ENCODE measurements at regions not wholly inside any gene's neighbourhood (a gene's known extent, or its start where the extent isn't known, plus 50 kb on each side); places are given as distances from the start of the nearest gene placed in this dataset.
"Not testable (repeated sequence)": the region's sequence is repeated elsewhere in the genome, so short reads cannot be mapped to it uniquely, and the experiment has no call there.

DNA sequence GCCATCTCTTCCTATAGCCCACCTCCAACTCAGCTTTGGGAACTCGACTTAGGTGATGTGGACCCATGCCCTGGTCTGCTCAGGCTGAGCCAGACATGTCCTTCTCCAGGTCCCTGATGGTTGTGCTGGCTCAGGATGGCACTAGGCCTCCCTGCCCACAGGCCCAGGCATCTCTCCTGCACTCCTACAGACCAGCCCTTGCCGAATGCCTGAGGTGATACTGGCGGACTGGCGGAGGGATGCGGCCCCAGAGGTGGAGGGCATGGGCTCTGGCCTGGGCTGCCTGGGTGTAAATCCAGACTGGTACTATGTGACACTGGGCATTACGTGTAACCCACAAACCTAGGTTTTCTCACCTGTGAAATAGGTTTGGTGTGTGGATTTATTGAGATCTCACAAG lies 352.8 kb downstream of the SHANK2 start:
- no peak overlapping the region for H3K4me3 ChIP-seq (ENCODE audit: low read depth, low read length)
- TF ChIP-seq, protein P1, sequence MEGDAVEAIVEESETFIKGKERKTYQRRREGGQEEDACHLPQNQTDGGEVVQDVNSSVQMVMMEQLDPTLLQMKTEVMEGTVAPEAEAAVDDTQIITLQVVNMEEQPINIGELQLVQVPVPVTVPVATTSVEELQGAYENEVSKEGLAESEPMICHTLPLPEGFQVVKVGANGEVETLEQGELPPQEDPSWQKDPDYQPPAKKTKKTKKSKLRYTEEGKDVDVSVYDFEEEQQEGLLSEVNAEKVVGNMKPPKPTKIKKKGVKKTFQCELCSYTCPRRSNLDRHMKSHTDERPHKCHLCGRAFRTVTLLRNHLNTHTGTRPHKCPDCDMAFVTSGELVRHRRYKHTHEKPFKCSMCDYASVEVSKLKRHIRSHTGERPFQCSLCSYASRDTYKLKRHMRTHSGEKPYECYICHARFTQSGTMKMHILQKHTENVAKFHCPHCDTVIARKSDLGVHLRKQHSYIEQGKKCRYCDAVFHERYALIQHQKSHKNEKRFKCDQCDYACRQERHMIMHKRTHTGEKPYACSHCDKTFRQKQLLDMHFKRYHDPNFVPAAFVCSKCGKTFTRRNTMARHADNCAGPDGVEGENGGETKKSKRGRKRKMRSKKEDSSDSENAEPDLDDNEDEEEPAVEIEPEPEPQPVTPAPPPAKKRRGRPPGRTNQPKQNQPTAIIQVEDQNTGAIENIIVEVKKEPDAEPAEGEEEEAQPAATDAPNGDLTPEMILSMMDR (IDR thresholded peaks at IDR 0.05; ENCODE audit: insufficient read depth, low read length, missing control alignments): no peak
- ChIA-PET POLR2A (no interaction called here), CTCF (no interaction called here)
- DNase-seq (ENCODE audit: low read depth, low spot score): no peak

DNA sequence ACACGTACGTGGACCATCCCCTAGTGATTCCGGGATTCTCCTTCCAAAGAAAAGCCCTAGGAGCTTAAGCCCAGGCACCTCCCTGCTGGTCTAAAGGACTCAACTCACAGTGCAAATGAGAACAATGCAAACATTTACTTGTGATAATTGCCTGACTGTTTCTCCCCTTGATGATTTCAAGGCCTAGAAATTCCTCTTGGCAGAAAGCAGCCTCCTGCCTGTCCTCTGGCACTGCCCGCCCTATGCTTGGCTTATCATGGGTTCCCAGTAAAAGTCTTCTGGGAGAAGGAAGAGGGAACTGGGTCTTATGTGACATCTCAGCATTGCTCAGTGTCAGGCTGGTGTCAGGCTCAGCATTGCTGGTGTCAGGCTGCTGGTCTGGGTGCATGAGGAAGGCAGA lies 351.8 kb downstream of the SHANK2 start:
- POLR2A ChIA-PET: no interaction called here

DNA sequence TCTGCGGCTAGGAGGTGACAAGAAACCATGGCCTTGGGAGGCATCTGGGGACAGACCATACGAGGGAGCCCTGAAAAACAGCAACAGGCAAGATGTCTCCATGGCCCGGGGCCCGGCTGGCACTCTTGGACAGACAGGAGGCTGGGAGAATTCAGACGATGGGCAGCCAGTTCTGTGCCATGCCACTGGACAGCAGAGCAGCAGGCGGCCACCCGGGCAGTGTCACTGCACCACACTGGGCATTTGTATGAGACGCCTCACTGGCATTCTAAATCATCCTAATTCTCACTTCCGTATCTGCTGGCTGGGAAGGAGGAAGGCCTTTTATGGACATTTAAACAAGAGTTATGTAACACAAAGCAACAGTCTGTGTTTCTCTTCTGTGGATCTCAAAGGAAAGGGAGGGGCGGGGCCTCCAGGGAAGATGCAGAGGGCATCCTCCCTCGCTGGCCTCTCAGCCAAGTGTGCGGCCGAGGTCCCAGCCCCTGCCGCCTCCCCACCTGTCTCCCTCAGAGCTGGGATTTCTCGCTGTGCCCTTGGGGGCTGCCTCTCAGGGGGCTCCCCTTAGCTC lies 350.3 kb downstream of the SHANK2 start:
- ChIA-PET CTCF (no interaction called here), POLR2A (no interaction called here)
- H3K4me3 ChIP-seq (ENCODE audit: low read depth, low read length): no peak overlapping the region
- DNase-seq (ENCODE audit: low read depth, low spot score): no peak
- TF ChIP-seq, protein P1 (IDR thresholded peaks at IDR 0.05; ENCODE audit: insufficient read depth, low read length, missing control alignments): no peak

More for the DNA sequence above, 351.8 kb downstream of the SHANK2 start:
- no peak for DNase-seq (ENCODE audit: low read depth, low spot score)
- TF ChIP-seq, protein P1 (IDR thresholded peaks at IDR 0.05; ENCODE audit: insufficient read depth, low read length, missing control alignments): no peak
- no peak overlapping the region for H3K4me3 ChIP-seq (ENCODE audit: low read depth, low read length)
- CTCF ChIA-PET: no interaction called here

DNA sequence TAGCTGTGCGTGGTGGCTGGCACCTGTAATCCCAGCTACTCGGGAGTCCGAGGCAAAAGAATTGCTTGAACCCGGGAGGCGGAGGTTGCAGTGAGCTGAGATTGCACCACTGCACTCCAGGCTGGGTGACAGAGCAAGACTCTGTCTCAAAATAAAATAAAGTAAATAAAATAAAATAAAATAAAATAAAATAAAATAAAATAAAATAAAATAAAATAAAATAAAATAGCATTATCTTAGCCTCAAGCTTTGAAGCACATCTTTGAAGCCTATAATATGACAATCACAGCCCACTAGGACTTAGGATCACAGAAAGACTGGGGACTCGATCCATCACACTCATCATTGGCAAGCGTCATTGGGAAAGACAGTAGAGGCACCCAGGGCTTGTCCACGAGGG lies 349.1 kb downstream of the SHANK2 start:
- CTCF ChIA-PET; DNase-seq (ENCODE audit: low read depth, low spot score); POLR2A ChIA-PET; H3K4me3 ChIP-seq (ENCODE audit: low read depth, low read length): not testable (repeated sequence)

DNA sequence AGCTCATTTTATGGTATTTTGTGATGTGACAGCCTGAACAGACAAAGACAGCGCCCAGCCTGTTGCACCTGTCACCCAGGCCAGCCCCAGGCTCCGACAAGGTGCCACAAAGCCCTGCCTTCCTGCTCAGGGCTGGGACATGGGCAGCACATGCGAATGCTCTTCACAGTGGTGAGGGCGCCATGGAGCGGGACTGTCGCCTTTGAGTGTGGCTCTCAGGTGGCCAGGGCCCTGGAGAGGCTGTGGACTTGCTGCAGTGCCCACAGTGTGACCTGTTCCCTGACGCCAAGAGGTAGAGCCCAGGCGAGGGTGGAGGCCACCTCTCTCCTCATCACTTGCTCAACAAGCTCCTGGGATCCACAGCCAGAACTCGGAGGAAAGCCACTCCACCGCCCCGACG lies 346.3 kb downstream of the SHANK2 start:
- TF ChIP-seq, protein P1 (IDR thresholded peaks at IDR 0.05; ENCODE audit: insufficient read depth, low read length, missing control alignments): no peak
- DNase-seq (ENCODE audit: low read depth, low spot score): no peak
- CTCF ChIA-PET: no interaction called here
- H3K4me3 ChIP-seq (ENCODE audit: low read depth, low read length): no peak overlapping the region
- POLR2A ChIA-PET: no interaction called here

DNA sequence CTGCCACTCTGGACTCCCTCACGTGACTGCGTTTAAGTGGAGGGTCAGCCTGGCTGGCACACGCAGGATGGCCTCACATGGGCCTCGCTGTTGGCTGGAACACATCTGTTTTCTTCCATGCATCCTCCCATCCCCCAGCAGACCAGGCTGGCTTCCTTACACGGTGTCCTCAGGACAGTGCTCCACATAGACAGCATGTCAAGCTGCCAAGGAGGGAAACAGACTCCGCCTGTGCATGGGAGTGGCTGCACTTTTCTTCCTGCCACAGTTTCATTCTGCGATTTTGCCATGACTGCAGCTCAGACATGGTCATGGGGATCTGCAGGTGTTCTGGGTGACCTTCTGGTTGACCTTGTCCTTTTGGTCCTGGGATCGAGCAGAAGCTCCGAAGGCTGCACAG lies 344.2 kb downstream of the SHANK2 start:
- CTCF ChIA-PET: no interaction called here
- TF ChIP-seq, protein P1 (IDR thresholded peaks at IDR 0.05; ENCODE audit: insufficient read depth, low read length, missing control alignments): no peak
- POLR2A ChIA-PET: no interaction called here
- DNase-seq (ENCODE audit: low read depth, low spot score): no peak
- no peak overlapping the region for H3K4me3 ChIP-seq (ENCODE audit: low read depth, low read length)

DNA sequence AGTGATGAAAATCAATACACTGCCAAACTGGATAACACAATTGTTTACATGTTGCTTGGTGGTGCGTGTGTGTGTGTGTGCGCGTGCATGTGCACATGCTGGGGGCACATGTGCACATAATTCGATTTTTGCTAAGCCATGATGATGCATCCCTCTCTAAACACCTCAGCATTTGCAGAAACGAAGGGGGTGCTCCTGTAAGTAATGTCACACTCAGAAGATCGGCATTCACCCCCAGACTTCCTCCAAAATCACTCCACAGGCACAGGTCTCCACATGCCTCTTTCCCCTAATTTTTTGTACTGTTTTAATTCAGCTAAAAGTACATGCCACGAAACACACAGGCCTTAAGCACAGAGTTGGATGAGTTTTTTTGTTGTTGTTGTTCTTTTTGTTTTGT lies 341.5 kb downstream of the SHANK2 start:
- H3K4me3 ChIP-seq (ENCODE audit: low read depth, low read length): no peak overlapping the region
- ChIA-PET CTCF (no interaction called here), POLR2A (no interaction called here)
- TF ChIP-seq, protein P1 (IDR thresholded peaks at IDR 0.05; ENCODE audit: insufficient read depth, low read length, missing control alignments): no peak
- no peak for DNase-seq (ENCODE audit: low read depth, low spot score)

Data from AG04449 (cell line).